HL-60 (cell line): ENCODE measurements at regions not wholly inside any gene's neighbourhood (a gene's known extent, or its start where the extent isn't known, plus 50 kb on each side); places are given as distances from the start of the nearest gene placed in this dataset.

Experiments used
- DNase-seq, 2 experiments: peaks; one replicate each; pipeline ENCODE4 v3.0.0-alpha.2; 2010 to 2020; ENCODE audit warnings: low read depth in 1 of 2, low spot score in 1 of 2
- H3K27ac ChIP-seq: fragments of 250-450 bp; sonication (Bioruptor Pico); replicated peaks from 2 replicates; pipeline ENCODE4 v1.5.1; 2020; ENCODE audit warnings: mild to moderate bottlenecking, moderate library complexity
- H3K27me3 ChIP-seq: fragments of 250-450 bp; sonication (Bioruptor Pico); 2 replicates; pipeline ENCODE4 v1.5.1; 2021; ENCODE audit warnings: mild to moderate bottlenecking, moderate library complexity; ENCODE audit not compliant: insufficient read depth, poor library complexity, severe bottlenecking
- H3K4me3 ChIP-seq: replicated peaks from 2 replicates; pipeline ENCODE4 v1.5.1; 2011; ENCODE audit warnings: mild to moderate bottlenecking, control low read depth, low read length; ENCODE audit not compliant: insufficient read depth
- CTCF ChIP-seq: IDR thresholded peaks from one replicate; pipeline ENCODE4 v1.5.1; 2011; ENCODE audit warnings: low read length, control low read depth, inconsistent platforms; ENCODE audit not compliant: insufficient read depth
- GABPA ChIP-seq: IDR thresholded peaks from 2 replicates; pipeline ENCODE4 v1.6.1; 2012; ENCODE audit warnings: low read depth
- POLR2AphosphoS5 ChIP-seq: IDR thresholded peaks from 2 replicates; pipeline ENCODE4 v1.6.1; 2012; ENCODE audit warnings: low read depth
- REST ChIP-seq: IDR thresholded peaks from 2 replicates; pipeline ENCODE4 v1.6.1; 2012; ENCODE audit warnings: low read depth; ENCODE audit not compliant: insufficient replicate concordance
- SPI1 ChIP-seq: IDR thresholded peaks from 2 replicates; pipeline ENCODE4 v1.6.1; 2012; ENCODE audit warnings: low read depth, mild to moderate bottlenecking, borderline replicate concordance

DNA sequence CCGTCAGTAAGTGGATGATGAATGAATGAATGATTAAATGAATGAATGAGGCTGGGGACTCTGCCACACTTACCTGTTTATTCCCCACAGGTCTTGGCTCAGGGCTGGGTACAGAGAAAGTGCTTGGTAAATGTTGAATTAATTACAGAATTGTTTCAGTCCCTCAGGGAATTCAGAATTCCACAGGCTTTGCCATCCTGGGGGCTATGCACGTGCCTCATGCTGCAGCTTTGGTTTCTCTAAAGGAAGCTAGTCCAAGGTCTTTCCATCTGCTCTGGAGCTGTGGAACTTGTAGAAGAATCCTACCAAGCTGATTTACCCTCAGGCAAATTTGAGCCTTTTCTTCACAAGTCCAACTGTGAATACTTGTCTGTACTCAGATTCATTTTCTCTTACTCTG lies 376.8 kb upstream of the AJAP1 start:
- H3K27me3 ChIP-seq, result no peaks in the 10 kb centered on the region
- no peak for TF ChIP-seq CTCF
- no peak for TF ChIP-seq GABPA
- no peak for TF ChIP-seq POLR2AphosphoS5
- no peak for TF ChIP-seq SPI1
- no peak for TF ChIP-seq REST
- no peak overlapping the region for H3K27ac ChIP-seq
- no peak overlapping the region for H3K4me3 ChIP-seq
- no peak for DNase-seq

DNA sequence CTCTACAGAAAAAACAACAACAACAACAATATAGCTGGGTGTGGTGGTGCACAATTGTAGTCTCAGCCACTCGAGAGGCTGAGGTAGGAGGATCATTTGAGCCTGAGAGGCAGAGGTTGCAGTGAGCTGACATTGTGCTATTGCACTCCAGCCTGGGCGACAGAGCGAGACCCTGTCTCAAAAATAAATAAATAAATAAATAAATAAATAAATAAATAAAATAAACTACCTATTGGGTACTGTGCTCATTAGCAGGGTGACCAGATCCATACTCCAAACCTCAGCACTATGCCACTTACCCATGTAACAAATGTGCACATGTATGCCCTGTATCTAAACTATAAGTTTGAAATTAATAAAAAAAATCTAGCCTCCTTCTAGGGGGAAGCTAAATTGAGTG lies 369.4 kb upstream of the AJAP1 start:
- Histone ChIP-seq H3K27ac (no peak overlapping the region), H3K27me3 (no peaks in the 10 kb centered on the region), H3K4me3 (no peak overlapping the region)
- TF ChIP-seq REST (no peak), CTCF (no peak)
- DNase-seq, result no peak

- no peak overlapping the region for H3K27ac ChIP-seq
- no peak overlapping the region for H3K4me3 ChIP-seq
- DNase-seq, result no peak
- no peaks in the 10 kb centered on the region for H3K27me3 ChIP-seq
- TF ChIP-seq CTCF (no peak), REST (no peak), GABPA (no peak)
Observed at GRCh38 chr1:4292861-4293260, 361.5 kb upstream of the AJAP1 start.
